ENCODE measurements at regions not wholly inside any gene's neighbourhood (a gene's known extent, or its start where the extent isn't known, plus 50 kb on each side); places are given as distances from the start of the nearest gene placed in this dataset.

GRCh38 chr3:99522147-99522546 lies 116.2 kb upstream of the COL8A1 start:
- TF ChIP-seq CTCF (IDR thresholded peaks at IDR 0.05; ENCODE audit: poor library complexity) (no peak), EZH2 (IDR thresholded peaks at IDR 0.05; ENCODE audit: borderline replicate concordance) (no peak)
